HG02981 (cell line): ENCODE measurements at regions not wholly inside any gene's neighbourhood (a gene's known extent, or its start where the extent isn't known, plus 50 kb on each side); places are given as distances from the start of the nearest gene placed in this dataset.

Experiments
- ATAC-seq: cut with Tn5 transposase; IDR thresholded peaks from one replicate; pipeline ENCODE4 v1.9.1; 2021; ENCODE audit warnings: mild to moderate bottlenecking, moderate library complexity; ENCODE audit not compliant: unreplicated experiment

DNA sequence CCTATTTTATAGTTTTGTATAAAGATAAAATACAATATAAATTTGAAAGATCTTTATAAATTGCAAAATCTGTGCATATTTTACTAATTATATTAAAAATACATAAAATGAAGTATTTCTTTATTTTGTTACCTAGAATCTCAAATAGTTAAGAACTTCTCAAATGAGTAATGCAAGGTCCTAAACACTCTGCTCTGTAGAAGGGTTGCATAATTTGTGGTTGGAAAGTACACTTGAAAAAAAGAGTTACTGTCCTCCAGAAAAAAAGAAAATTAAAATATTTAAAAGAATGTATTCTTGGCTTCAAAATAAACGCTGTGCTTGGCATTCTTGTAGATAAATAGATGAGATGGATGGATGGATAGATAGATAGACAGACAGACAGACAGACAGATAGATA is 428.8 kb upstream of the CDH6 start:
- no peak for ATAC-seq

DNA sequence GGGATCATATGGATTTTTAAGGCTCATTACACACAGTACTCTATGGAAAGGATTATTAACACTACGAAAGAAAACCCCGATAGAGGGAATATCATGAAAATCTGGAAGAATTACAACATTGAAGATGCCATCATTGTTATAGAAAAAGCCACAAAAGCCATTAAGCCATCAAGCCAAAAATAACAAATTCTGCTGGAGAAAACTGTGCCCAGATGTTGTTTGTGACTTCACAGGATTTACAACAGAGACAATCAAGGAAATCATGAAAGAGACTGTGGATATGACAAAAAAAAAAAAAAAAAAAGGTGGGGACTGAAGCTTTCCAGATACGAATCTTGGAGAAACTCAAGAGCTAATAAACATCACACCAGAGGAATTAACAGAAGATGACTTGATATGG is 433.8 kb upstream of the CDH6 start:
- no peak for ATAC-seq

DNA sequence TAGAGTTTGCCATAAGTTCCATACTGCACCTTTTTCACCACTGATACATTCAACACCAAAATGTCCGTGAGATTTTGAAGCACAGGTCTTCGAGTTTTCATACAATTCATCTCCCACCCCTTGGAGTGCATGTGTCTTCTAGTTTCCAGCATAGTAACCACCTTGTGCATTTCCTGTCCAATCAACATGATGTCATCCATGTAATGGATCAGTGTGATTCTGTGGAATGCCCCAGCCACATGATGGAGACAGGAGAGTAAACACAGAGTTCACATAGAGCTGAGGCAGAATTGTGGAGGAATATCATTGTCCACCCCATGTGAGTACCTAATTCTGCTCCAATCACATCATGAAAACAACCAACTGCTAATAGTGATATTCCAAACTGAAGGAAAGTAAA is 441.5 kb upstream of the CDH6 start:
- ATAC-seq = no peak

DNA sequence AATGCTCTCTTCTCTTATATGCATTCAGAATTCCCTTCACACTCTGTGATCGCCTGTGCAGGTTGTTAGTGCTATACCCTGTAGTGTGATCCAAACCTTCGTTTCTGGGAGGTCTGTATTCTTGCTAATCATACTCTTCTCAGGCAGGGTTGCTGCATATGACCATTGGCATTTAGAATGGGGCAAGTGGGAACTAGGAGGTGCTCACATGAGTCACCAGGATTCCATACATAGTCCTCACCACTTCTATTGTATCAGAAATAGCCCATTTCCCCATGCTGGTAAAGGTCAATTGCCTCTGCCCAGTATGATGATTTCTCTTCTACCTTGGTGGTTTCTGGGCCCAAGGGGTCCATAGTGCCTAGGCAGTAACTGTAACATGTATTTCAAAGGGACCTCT is 443.5 kb upstream of the CDH6 start:
- ATAC-seq = no peak

DNA sequence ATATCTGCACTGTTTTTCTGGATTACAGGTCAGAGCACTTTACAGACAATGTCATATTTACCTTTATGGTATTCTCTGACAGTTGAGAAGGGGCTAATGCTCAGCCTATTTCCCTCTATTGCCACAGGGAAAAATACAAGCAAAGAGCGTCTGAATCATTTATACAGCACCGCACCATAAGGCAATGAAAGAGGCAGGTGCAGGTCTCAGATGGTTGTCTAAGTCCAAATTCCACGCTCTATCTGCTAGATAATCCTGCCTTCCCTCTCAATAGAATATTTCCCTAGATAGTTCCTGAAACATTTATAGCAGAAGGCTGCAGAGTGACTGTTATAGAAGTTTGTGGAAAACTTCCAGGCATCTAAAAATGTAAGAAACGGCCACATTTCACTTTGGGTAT is 446.1 kb upstream of the CDH6 start:
- ATAC-seq = no peak

GRCh38 chr5:30736669-30737068 is 456.8 kb upstream of the CDH6 start:
- ATAC-seq = no peak

DNA sequence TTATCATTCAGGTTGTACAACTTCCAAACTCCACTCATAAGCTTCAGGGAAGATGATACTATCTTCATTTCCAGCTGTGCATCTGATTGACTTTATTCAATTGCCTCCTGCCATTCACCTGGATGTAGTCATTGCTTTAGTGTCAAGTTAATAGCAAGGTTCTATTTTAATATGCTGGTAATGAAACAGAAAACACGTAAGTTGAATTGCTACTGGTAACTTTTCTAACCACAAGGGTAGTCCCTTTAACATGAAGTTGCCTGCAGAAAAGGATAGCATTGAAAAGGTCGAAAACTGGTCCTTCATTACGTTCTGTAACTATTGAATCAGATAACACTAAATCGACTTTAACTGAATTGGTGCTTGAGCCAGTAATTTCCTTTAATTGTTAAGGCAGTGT is 459.4 kb upstream of the CDH6 start:
- no peak for ATAC-seq

DNA sequence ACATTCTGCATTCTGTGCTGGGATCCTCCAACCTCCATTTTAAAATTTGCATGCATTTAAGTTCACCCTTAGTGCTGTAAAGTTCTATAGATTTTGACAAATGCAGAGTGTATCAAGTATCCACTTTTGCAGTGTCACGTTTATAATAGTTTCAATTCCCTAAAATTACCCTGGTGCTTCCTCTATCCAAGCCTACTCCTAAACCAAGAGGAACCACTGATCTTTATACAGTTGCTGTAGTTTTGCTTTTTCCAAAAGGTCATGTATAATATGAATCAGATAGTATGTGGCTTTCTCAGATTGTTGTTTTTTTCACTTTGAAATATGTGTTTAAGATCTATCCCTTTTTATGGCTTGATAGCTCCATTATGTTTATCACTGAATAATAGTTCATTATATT is 468.4 kb upstream of the CDH6 start:
- no peak for ATAC-seq

DNA sequence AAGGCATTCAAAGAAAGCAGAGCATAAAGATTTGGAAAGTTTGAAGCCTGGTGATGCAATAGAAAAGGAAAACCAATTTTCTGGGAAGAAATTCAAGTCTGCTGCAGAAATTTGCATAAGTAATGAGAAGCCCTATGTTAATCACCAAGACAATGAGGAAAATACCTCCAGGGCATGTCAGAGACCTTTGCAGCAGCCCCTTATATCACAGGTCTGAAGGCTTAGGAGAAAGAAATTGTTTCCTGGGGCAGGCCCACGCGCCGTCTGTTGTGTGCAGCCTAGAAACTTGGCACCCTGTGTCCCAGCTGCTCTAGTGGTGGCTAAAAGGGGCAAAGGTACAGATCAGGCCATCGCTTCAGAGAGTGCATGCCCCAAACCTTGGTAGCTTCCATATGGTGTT is 495.3 kb upstream of the CDH6 start:
- ATAC-seq = no peak

DNA sequence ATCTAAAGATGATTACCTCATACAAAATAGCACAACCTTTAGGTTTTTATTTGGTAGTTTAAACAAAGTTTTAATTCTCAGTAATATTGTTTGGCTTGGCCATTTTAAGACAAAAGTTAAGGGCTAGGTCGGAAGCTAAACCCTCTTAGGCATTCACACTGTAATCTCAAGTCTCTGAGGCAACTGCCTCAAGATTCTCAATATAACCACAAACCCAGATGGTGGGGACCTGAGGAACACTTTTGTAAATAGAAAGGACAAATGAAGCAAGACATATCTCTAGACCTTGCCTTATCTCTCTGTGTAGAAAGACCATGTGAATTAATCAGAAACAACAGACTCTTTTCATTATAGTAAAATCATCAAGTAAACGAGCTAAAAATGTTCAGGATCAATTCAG is 500.2 kb upstream of the CDH6 start:
- no peak for ATAC-seq

- ATAC-seq = no peak
Observed at GRCh38 chr5:30690931-30691330, 502.6 kb upstream of the CDH6 start.

- no peak for ATAC-seq
Observed at GRCh38 chr5:30687461-30687860, 506.0 kb upstream of the CDH6 start.

- no peak for ATAC-seq
Observed at GRCh38 chr5:30686530-30686929, 507.0 kb upstream of the CDH6 start.

DNA sequence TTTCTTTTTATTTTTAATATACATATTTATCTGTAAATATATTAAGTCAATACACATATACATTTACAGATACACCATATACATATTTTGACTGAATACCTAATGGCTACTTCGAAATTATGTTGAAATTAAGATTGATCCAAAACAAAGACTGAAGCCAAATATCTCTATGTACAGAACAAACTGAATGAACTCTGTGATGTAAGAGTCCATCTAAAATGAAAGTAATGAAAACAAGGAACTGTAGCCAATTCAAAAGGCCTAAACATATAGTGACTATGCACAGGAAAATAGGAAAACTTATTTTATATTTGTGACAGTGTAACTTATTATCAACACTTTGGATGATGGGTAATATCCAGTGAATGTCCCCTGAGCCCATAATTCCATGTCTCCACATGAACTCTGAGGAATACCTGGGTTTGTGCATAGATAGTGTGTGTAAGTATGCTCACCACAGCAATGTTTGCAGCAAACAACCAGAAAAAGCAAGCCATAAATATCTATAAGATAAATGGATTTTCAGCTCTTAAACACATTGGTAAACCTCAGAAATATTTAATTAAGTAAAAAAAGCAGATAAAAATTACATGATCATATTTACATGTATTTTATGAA is 517.2 kb upstream of the CDH6 start:
- no peak for ATAC-seq

DNA sequence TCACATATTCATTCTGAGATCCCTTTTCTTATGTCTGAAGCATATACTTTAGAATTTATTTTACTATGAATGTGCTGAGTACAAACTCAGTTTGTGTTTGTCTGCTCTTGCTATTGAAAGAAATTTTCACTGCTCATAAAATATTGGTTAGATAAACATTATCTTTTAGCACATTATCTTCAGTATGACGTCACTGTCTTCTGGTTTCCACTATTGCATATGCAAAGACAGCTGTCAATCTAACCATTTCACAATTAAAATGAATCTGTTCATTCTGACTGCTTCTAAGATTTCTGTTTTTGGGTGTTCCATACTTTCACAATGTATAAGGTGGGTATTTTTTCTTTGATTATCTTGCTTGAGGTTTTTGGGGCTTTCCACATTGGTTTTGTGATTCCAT is 526.2 kb upstream of the CDH6 start:
- no peak for ATAC-seq

GRCh38 chr5:30663536-30663935 is 530.0 kb upstream of the CDH6 start:
- ATAC-seq = no peak

GRCh38 chr5:30662373-30662772 is 531.1 kb upstream of the CDH6 start:
- no peak for ATAC-seq

GRCh38 chr5:30661730-30662129 is 531.8 kb upstream of the CDH6 start:
- no peak for ATAC-seq

GRCh38 chr5:30659417-30659816 is 534.1 kb upstream of the CDH6 start:
- ATAC-seq = no peak

- no peak for ATAC-seq
Observed at GRCh38 chr5:30650311-30650710, 543.2 kb upstream of the CDH6 start.

GRCh38 chr5:30638899-30639298 is 554.6 kb upstream of the CDH6 start:
- ATAC-seq = no peak

- no peak for ATAC-seq
Observed at GRCh38 chr5:30627945-30628344, 565.5 kb upstream of the CDH6 start.

GRCh38 chr5:30626557-30626956 is 566.9 kb upstream of the CDH6 start:
- ATAC-seq = no peak
